Stomach (tissue), 8 donors: ENCODE measurements at regions not wholly inside any gene's neighbourhood (a gene's known extent, or its start where the extent isn't known, plus 50 kb on each side); places are given as distances from the start of the nearest gene placed in this dataset.
"Not testable (repeated sequence)": the region's sequence is repeated elsewhere in the genome, so short reads cannot be mapped to it uniquely, and the experiment has no call there.

Experiments used
- DNase-seq, 2 donors: peaks; one replicate each; pipeline versions ENCODE4 v3.0.0 to v3.0.0-alpha.2; 2013 to 2019
- H3K27ac ChIP-seq, 5 donors: fragments of 200-600 bp in 4 of 5; sonication (generic) in 4 of 5; one replicate each; pipeline ENCODE4 v1.5.1; 2013 to 2019; ENCODE audit warnings: mild to moderate bottlenecking in 1 of 5, moderate library complexity in 1 of 5
- H3K27me3 ChIP-seq, 3 donors: fragments of 200-600 bp; sonication (generic); one replicate each; pipeline ENCODE4 v1.5.1; 2017 to 2019; ENCODE audit warnings: mixed run types in 1 of 3
- H3K36me3 ChIP-seq, 4 donors: fragments of 200-600 bp; sonication (generic); 1 replicate in 3 of 4; 2 replicates in 1 of 4; pipeline ENCODE4 v1.5.1; 2016 to 2019
- H3K4me1 ChIP-seq, 4 donors: fragments of 200-600 bp; sonication (generic); one replicate each; pipeline ENCODE4 v1.5.1; 2016 to 2019
- H3K4me3 ChIP-seq, 4 donors: fragments of 200-600 bp; sonication (generic) in 3 of 4; one replicate each; pipeline ENCODE4 v1.5.1; 2016 to 2019; ENCODE audit warnings: mild to moderate bottlenecking in 1 of 4
- H3K9me3 ChIP-seq, 4 donors: fragments of 200-600 bp; sonication (generic); one replicate each; pipeline ENCODE4 v1.5.1; 2016 to 2019
- CTCF ChIP-seq, 7 experiments: fragments of 450-650 bp in 4 of 7; fragments of 200-600 bp in 3 of 7; sonication (generic) in 3 of 7; IDR thresholded peaks; one replicate each; pipeline ENCODE4 v1.5.1; 2016 to 2019; ENCODE audit warnings: antibody characterized with exemption in 7 of 7, control low read depth in 2 of 7, mild to moderate bottlenecking in 1 of 7
- EP300 ChIP-seq: sonication (generic); formaldehyde crosslinking; IDR thresholded peaks from one replicate; pipeline ENCODE4 v1.6.1; 2017; ENCODE audit warnings: antibody characterized with exemption
- POLR2A ChIP-seq, 4 donors: fragments of 450-650 bp; IDR thresholded peaks; one replicate each; pipeline ENCODE4 v1.6.1; 2016; ENCODE audit warnings: antibody characterized with exemption in 4 of 4, control low read depth in 2 of 4, mild to moderate bottlenecking in 1 of 4, moderate library complexity in 1 of 4
- POLR2AphosphoS5 ChIP-seq, 3 donors: sonication (generic); formaldehyde crosslinking; IDR thresholded peaks; one replicate each; pipeline ENCODE4 v1.6.1; 2016; ENCODE audit warnings: antibody characterized with exemption in 3 of 3
- WGBS, 5 donors: extraction: QIAGEN DNeasy Blood & Tissue Kit in 3 of 5; methylation state at CpG; one replicate each; pipeline versions ENCODE4 v1.1.5 to v1.1.7; 2013 to 2018; 5-methylcytosine and 5-hydroxymethylcytosine counted together
- intact Hi-C: fragments of 100-400 bp; cut with DNase I; formaldehyde crosslinking; loops from one replicate; pipeline ENCODE4 v1.15.1; 2023; ENCODE audit warnings: low total_unique reads
- donor health status: healthy with polysubstance abuse.
- donor health status: Bipolar disorder and iron deficiency.
- donor health status: healthy.

- Histone ChIP-seq H3K27ac (no peak overlapping the region), H3K4me3 (no peak overlapping the region), H3K9me3 (no peaks in the 10 kb centered on the region), H3K27me3 (no peaks in the 10 kb centered on the region), H3K36me3 (no peaks in the 10 kb centered on the region), H3K4me1 (peaks cover 0 to 3% (median 0%) of the 10 kb centered on the region in 4 donors)
- DNase-seq = no peak
- TF ChIP-seq EP300 (no peak), POLR2A (IDR thresholded peaks at IDR 0.05) (no peak), POLR2AphosphoS5 (IDR thresholded peaks at IDR 0.05) (no peak), CTCF (IDR thresholded peaks at IDR 0.05) (no peak)
- intact Hi-C loops = no loop called here
- WGBS, 5 donors = 72 to 99% (median 97%) methylated on average over 2 of the region's 2 CpGs
Observed at GRCh38 chr2:83191316-83191715, 1267.8 kb downstream of the SUCLG1 start.

- intact Hi-C loops = no loop called here
- Histone ChIP-seq H3K4me3 (no peak overlapping the region), H3K27me3 (no peaks in the 10 kb centered on the region), H3K4me1 (no peaks in the 10 kb centered on the region), H3K27ac (no peak overlapping the region), H3K9me3 (peaks cover 0 to under 1% (median 0%) of the 10 kb centered on the region in 4 donors), H3K36me3 (no peaks in the 10 kb centered on the region)
- TF ChIP-seq POLR2AphosphoS5 (IDR thresholded peaks at IDR 0.05) (no peak), POLR2A (IDR thresholded peaks at IDR 0.05) (no peak), CTCF (IDR thresholded peaks at IDR 0.05) (no peak), EP300 (no peak)
- DNase-seq = peak in 1 of 2 donors; percentile 25
- WGBS, 5 donors = 69 to 76% (median 72%) methylated on average over 8 of the region's 8 CpGs
Observed at GRCh38 chr2:83186105-83186760, 1272.8 kb downstream of the SUCLG1 start.

GRCh38 chr2:83180862-83181530 lies 1278.1 kb downstream of the SUCLG1 start:
- H3K4me1 ChIP-seq, H3K27me3 ChIP-seq, intact Hi-C loops, H3K4me3 ChIP-seq, H3K27ac ChIP-seq, DNase-seq, H3K36me3 ChIP-seq: not testable (repeated sequence)
- peaks cover 0 to 12% (median 0%) of the 10 kb centered on the region in 4 donors for H3K9me3 ChIP-seq
- 87 to 95% (median 94%) methylated on average over 18 to 34 of the region's 34 CpGs for WGBS, 5 donors

- TF ChIP-seq CTCF (IDR thresholded peaks at IDR 0.05) = no peak
- no peak for TF ChIP-seq POLR2AphosphoS5 (IDR thresholded peaks at IDR 0.05)
- no peak for TF ChIP-seq EP300
- no peak for TF ChIP-seq POLR2A (IDR thresholded peaks at IDR 0.05)
Observed at GRCh38 chr2:83176539-83176938, 1282.5 kb downstream of the SUCLG1 start.

GRCh38 chr2:83172841-83173240 lies 1286.2 kb downstream of the SUCLG1 start:
- H3K9me3 ChIP-seq = peaks cover 0 to 4% (median 0%) of the 10 kb centered on the region in 4 donors
- WGBS, 5 donors = 81 to 93% (median 82%) methylated on average over 2 of the region's 2 CpGs
- no peaks in the 10 kb centered on the region for H3K27me3 ChIP-seq
- intact Hi-C loops = no loop called here
- no peak overlapping the region for H3K4me3 ChIP-seq
- H3K36me3 ChIP-seq = no peaks in the 10 kb centered on the region
- TF ChIP-seq EP300 = no peak
- TF ChIP-seq CTCF (IDR thresholded peaks at IDR 0.05) = no peak
- no peak for TF ChIP-seq POLR2A (IDR thresholded peaks at IDR 0.05)
- no peak for TF ChIP-seq POLR2AphosphoS5 (IDR thresholded peaks at IDR 0.05)
- peak in 1 of 2 donors; percentile 9 for DNase-seq
- H3K4me1 ChIP-seq = no peaks in the 10 kb centered on the region
- no peak overlapping the region for H3K27ac ChIP-seq

More at GRCh38 chr2:83176539-83176938, 1282.5 kb downstream of the SUCLG1 start:
- H3K27ac ChIP-seq = no peak overlapping the region
- H3K27me3 ChIP-seq = no peaks in the 10 kb centered on the region
- peaks cover 0 to 12% (median 0%) of the 10 kb centered on the region in 4 donors for H3K9me3 ChIP-seq
- DNase-seq = no peak
- H3K36me3 ChIP-seq = no peaks in the 10 kb centered on the region
- H3K4me1 ChIP-seq = no peaks in the 10 kb centered on the region
- 85 to 92% (median 89%) methylated on average over 2 of the region's 2 CpGs for WGBS, 5 donors
- intact Hi-C loops = no loop called here
- no peak overlapping the region for H3K4me3 ChIP-seq
